ENCODE measurements at regions not wholly inside any gene's neighbourhood (a gene's known extent, or its start where the extent isn't known, plus 50 kb on each side); places are given as distances from the start of the nearest gene placed in this dataset.

DNA sequence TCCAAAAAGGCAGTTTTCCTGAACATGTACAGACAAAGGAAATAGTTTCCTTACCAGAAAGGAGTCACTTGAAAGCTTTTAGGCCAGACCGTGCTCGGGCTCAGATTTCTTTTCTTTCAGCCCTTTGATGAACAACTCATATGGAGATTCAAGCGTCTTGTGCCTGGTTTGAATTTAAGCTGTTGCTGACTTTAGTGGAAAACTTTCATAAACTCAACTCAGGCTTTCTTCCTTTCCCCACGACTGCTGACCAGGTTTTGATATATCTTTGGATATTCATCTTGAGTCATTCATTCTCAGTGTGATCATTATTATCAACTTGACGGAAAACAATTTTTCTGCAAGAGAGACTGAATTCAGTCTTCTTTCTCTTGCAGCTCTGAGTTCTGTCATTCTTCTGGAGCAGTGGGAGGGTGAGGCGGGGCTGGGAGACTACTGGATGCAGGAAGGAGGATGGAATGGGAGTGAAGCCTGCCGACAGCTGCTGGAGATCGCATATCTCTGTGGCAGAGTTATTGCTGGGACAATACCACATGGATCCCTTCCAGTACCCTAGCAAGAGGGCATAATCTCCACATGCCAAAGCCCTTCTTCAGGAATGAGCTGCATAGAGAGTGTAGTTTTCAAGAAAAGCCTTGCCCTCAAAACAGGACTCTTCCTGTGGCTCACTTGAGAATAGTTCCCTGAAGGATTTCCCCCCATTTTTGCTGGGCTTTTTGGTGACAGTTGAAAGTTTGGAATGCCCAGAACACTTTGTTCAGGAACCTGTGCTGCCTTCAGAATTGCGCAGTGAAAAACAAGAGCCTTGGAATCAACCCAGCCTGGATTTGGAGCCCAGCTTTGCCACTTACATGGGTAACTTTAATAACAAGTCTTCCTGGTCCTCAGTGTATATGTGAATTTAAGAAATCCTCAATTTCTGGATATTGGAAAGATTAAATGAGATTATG, 364.4 kb downstream of the ZNF521 start:
- H3K4me3 ChIP-seq (ENCODE audit: low read length): no peak overlapping the region
- no peaks in the 10 kb centered on the region for H3K9me3 ChIP-seq (ENCODE audit: low read depth, low read length)
- no peaks in the 10 kb centered on the region for H3K27me3 ChIP-seq (ENCODE audit: insufficient read depth, low read length)
- H3K4me1 ChIP-seq (ENCODE audit: insufficient read depth, low read length): no peaks in the 10 kb centered on the region

DNA sequence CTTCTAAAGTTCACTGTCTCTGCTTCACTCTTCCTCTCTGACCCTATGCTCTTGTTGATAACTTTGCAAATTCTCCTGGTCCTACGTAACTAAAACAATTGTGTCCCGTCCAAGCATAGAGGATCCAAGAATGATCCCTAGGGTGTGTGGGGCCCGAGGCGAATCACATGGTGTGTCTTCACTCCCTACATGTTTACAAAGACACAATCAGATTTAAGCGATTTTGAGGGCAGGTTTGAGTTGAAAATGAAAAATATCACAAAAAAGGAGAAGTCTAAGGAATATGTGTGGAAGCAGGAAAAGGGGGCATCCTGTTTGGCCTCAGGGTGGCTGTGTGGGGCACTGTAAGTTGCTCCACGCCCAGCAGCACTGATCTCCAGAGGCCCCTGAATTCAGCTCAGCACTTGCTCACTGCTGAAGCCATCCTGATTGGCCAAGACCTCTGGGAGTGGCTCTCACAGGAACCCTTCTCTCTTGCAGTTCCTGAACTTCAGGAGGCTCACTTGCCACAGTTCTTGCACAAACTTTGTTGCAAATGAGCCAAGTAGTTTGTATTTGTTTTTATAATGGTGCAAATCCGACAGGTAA, 363.6 kb downstream of the ZNF521 start:
- no peak overlapping the region for H3K4me3 ChIP-seq (ENCODE audit: low read length)
- no peaks in the 10 kb centered on the region for H3K4me1 ChIP-seq (ENCODE audit: insufficient read depth, low read length)
- H3K27me3 ChIP-seq (ENCODE audit: insufficient read depth, low read length): no peaks in the 10 kb centered on the region
- no peaks in the 10 kb centered on the region for H3K9me3 ChIP-seq (ENCODE audit: low read depth, low read length)

GRCh38 chr18:24989760-24990593, 362.0 kb downstream of the ZNF521 start:
- Histone ChIP-seq H3K4me3 (ENCODE audit: low read length) (no peak overlapping the region), H3K4me1 (ENCODE audit: insufficient read depth, low read length) (no peaks in the 10 kb centered on the region), H3K27me3 (ENCODE audit: insufficient read depth, low read length) (no peaks in the 10 kb centered on the region), H3K9me3 (ENCODE audit: low read depth, low read length) (no peaks in the 10 kb centered on the region)

GRCh38 chr18:24990671-24991134, 361.3 kb downstream of the ZNF521 start:
- Histone ChIP-seq H3K27me3 (ENCODE audit: insufficient read depth, low read length) (no peaks in the 10 kb centered on the region), H3K9me3 (ENCODE audit: low read depth, low read length) (no peaks in the 10 kb centered on the region), H3K4me1 (ENCODE audit: insufficient read depth, low read length) (no peaks in the 10 kb centered on the region), H3K4me3 (ENCODE audit: low read length) (no peak overlapping the region)

- no peaks in the 10 kb centered on the region for H3K4me1 ChIP-seq (ENCODE audit: insufficient read depth, low read length)
- no peak overlapping the region for H3K4me3 ChIP-seq (ENCODE audit: low read length)
- H3K27me3 ChIP-seq (ENCODE audit: insufficient read depth, low read length): no peaks in the 10 kb centered on the region
- H3K9me3 ChIP-seq (ENCODE audit: low read depth, low read length): no peaks in the 10 kb centered on the region
These were observed 360.6 kb downstream of the ZNF521 start for GRCh38 chr18:24991141-24992060.

GRCh38 chr18:24992491-24992890, 359.5 kb downstream of the ZNF521 start:
- no peaks in the 10 kb centered on the region for H3K4me1 ChIP-seq (ENCODE audit: insufficient read depth, low read length)
- H3K4me3 ChIP-seq (ENCODE audit: low read length): no peak overlapping the region
- no peaks in the 10 kb centered on the region for H3K9me3 ChIP-seq (ENCODE audit: low read depth, low read length)
- no peaks in the 10 kb centered on the region for H3K27me3 ChIP-seq (ENCODE audit: insufficient read depth, low read length)

DNA sequence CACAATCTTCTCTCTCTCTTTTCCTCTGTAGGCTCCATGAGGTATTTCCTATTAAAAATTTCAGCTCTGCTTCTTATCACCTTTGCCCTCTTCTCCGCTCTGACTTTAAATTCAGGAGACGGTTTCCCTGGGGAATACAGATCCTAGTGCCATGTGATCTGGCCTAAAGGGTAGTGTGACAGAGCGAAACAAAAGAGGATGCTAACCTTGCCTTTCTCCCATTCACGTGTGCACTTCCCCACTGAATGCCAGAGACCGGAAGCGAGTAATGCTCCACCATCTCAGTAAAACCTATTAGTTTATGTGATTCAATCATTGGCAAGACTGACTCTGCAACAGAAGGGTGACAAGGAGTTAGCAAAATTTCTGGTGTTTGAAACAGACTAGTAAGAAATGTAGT, 358.3 kb downstream of the ZNF521 start:
- no peak overlapping the region for H3K4me3 ChIP-seq (ENCODE audit: low read length)
- H3K9me3 ChIP-seq (ENCODE audit: low read depth, low read length): no peaks in the 10 kb centered on the region
- no peaks in the 10 kb centered on the region for H3K4me1 ChIP-seq (ENCODE audit: insufficient read depth, low read length)
- no peaks in the 10 kb centered on the region for H3K27me3 ChIP-seq (ENCODE audit: insufficient read depth, low read length)

DNA sequence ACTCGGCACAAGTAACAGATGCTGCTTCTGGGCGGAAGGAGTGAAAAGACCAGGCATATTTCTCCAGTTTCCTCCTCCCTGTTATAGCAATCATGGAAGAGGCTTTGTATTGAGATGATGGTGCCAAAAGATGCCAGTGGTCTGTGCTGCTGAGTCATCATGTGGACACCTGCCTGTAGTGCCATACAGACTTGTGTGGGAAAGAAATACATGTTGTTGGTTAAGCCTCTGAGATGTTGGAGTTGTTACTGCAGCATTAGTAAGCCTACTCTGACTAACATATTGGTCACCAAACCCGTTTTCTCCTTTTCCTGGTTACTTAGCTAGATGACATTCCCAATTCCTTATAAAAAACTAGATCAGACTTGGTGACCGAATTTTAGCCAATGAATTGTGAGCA, 356.9 kb downstream of the ZNF521 start:
- Histone ChIP-seq H3K4me3 (ENCODE audit: low read length) (no peak overlapping the region), H3K4me1 (ENCODE audit: insufficient read depth, low read length) (no peaks in the 10 kb centered on the region), H3K27me3 (ENCODE audit: insufficient read depth, low read length) (no peaks in the 10 kb centered on the region), H3K9me3 (ENCODE audit: low read depth, low read length) (peaks cover 12% of the 10 kb centered on the region)

- Histone ChIP-seq H3K27me3 (ENCODE audit: insufficient read depth, low read length) (no peaks in the 10 kb centered on the region), H3K9me3 (ENCODE audit: low read depth, low read length) (peaks cover 16% of the 10 kb centered on the region), H3K4me1 (ENCODE audit: insufficient read depth, low read length) (no peaks in the 10 kb centered on the region), H3K4me3 (ENCODE audit: low read length) (no peak overlapping the region)
These were observed 356.2 kb downstream of the ZNF521 start for GRCh38 chr18:24995755-24996154.

- Histone ChIP-seq H3K27me3 (ENCODE audit: insufficient read depth, low read length) (no peaks in the 10 kb centered on the region), H3K4me3 (ENCODE audit: low read length) (no peak overlapping the region), H3K9me3 (ENCODE audit: low read depth, low read length) (peaks cover 16% of the 10 kb centered on the region), H3K4me1 (ENCODE audit: insufficient read depth, low read length) (no peaks in the 10 kb centered on the region)
These were observed 352.2 kb downstream of the ZNF521 start for GRCh38 chr18:24999650-25000267.

DNA sequence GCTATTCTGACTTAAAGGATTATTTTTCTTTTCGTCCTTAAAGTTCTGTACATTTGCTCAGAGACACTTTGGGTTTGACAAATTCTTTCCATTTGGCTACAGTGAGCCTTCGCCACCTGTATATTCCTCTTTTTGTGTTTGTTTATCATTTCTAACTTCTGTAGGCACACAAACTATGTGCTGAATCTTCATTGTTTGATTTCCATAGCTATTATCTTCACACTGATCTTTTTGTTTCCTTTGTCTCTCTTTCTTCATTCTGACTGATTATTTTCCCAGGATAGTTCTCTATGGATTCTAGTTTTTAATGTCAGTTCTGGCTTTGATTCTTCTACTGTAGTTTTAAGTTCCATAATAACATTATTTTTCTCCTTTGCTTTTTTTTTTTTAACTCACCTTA, 350.2 kb downstream of the ZNF521 start:
- Histone ChIP-seq H3K9me3 (ENCODE audit: low read depth, low read length) (peaks cover 16% of the 10 kb centered on the region), H3K4me1 (ENCODE audit: insufficient read depth, low read length) (no peaks in the 10 kb centered on the region), H3K4me3 (ENCODE audit: low read length) (no peak overlapping the region), H3K27me3 (ENCODE audit: insufficient read depth, low read length) (no peaks in the 10 kb centered on the region)

DNA sequence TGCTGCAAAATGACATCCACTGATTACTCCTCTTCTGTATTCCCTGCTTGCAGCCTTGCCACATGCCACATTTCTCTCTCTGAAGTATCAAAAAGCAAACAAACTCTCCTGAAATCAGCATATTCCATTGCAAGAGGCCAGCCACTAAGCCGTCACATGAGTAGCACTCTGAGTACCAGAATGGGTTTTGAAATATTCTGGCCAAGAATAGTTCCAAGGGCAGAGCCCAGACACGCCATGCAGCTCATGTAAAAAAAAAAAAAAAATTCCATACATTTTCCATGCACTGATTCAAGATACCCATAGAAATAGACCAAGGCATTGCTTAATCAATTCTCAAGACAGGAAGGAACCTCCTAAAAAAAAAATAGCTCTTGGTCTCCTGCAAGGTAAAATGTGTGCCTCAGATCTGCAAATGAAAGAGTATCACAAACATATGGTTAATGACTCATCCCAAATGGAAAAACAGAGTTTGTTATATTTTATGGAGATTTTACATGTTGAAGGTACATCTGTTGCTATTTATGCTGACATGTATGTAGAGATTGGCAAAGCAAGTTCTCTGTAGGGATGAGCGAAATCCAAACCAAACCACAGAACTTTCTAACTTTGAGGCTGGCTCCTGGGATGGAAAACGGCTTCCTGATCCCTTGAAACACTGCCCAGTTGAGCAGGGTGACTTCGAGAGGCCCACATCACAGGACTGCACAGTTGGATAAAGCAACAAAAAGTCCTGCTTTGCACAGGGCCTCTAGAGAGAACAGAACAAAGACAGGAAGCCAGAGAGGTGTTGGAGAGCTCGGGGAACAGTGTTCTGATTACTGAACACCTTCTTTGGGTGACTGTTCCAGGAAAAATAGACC, 346.2 kb downstream of the ZNF521 start:
- Histone ChIP-seq H3K4me1 (ENCODE audit: insufficient read depth, low read length) (no peaks in the 10 kb centered on the region), H3K9me3 (ENCODE audit: low read depth, low read length) (no peaks in the 10 kb centered on the region)

GRCh38 chr18:25010623-25011374, 341.2 kb downstream of the ZNF521 start:
- Histone ChIP-seq H3K4me3 (ENCODE audit: low read length) (no peak overlapping the region), H3K9me3 (ENCODE audit: low read depth, low read length) (no peaks in the 10 kb centered on the region), H3K4me1 (ENCODE audit: insufficient read depth, low read length) (no peaks in the 10 kb centered on the region), H3K27me3 (ENCODE audit: insufficient read depth, low read length) (no peaks in the 10 kb centered on the region)

More for the DNA sequence above, 346.2 kb downstream of the ZNF521 start:
- H3K27me3 ChIP-seq (ENCODE audit: insufficient read depth, low read length): no peaks in the 10 kb centered on the region
- no peak overlapping the region for H3K4me3 ChIP-seq (ENCODE audit: low read length)

Measured in mononuclear cell (primary cell).